OCI-LY7 (cell line): ENCODE measurements at regions not wholly inside any gene's neighbourhood (a gene's known extent, or its start where the extent isn't known, plus 50 kb on each side); places are given as distances from the start of the nearest gene placed in this dataset.

Experiments used
- EZH2phosphoT487 ChIP-seq: fragments of 200-600 bp; sonication (generic); IDR thresholded peaks from 2 replicates; pipeline ENCODE4 v1.6.1; 2018; ENCODE audit warnings: low read depth, borderline replicate concordance, mild to moderate bottlenecking, mixed run types, antibody characterized with exemption, low read length, moderate library complexity, mixed read lengths
- TF ChIP-seq, protein P1 (sequence below): fragments of 200-600 bp; sonication (generic); conservative IDR thresholded peaks from 2 replicates; pipeline ENCODE4 v1.5.1; 2014; ENCODE audit warnings: mild to moderate bottlenecking, antibody characterized with exemption, low read length, moderate library complexity, mixed read lengths

DNA sequence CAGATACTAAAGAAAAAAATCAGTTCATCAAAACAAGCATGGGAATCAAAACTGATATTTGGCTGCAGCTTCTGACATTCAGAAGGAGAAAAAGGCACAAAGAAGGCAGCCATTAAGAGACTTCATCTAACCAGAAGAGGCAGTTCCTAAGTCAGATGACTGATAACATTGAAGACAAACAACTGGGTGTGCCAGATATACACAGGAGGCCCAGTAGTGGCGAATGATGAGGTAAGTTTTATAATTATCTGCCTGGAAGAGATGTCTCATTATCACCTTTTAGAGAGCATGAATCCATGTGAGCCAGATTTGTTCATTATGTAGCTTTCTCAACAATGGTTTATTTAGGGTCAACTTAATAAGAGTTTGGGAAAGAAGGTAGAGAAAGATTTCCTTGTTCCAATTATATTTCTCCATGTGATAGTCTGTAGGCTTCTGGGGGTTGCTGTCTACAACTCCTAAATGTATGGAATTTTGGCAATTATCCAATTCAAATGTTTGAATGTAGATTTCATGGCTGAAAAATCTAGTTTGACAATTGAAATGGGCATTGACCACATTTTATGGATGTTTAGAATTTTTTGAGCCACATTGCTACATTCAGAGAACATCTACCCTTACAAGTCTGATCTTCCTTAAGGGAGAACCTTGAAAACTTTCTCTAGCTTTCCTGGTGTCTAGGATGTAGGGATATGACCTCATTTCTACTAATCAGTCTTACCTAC is 50.4 kb upstream of the RASGRF1 start:
- TF ChIP-seq, protein P1, sequence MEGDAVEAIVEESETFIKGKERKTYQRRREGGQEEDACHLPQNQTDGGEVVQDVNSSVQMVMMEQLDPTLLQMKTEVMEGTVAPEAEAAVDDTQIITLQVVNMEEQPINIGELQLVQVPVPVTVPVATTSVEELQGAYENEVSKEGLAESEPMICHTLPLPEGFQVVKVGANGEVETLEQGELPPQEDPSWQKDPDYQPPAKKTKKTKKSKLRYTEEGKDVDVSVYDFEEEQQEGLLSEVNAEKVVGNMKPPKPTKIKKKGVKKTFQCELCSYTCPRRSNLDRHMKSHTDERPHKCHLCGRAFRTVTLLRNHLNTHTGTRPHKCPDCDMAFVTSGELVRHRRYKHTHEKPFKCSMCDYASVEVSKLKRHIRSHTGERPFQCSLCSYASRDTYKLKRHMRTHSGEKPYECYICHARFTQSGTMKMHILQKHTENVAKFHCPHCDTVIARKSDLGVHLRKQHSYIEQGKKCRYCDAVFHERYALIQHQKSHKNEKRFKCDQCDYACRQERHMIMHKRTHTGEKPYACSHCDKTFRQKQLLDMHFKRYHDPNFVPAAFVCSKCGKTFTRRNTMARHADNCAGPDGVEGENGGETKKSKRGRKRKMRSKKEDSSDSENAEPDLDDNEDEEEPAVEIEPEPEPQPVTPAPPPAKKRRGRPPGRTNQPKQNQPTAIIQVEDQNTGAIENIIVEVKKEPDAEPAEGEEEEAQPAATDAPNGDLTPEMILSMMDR: no peak
- no peak for TF ChIP-seq EZH2phosphoT487
